ENCODE measurements at regions not wholly inside any gene's neighbourhood (a gene's known extent, or its start where the extent isn't known, plus 50 kb on each side); places are given as distances from the start of the nearest gene placed in this dataset.
A peak's percentile ranks its signal among the peaks of the same experiment; 100 is the strongest.

DNA sequence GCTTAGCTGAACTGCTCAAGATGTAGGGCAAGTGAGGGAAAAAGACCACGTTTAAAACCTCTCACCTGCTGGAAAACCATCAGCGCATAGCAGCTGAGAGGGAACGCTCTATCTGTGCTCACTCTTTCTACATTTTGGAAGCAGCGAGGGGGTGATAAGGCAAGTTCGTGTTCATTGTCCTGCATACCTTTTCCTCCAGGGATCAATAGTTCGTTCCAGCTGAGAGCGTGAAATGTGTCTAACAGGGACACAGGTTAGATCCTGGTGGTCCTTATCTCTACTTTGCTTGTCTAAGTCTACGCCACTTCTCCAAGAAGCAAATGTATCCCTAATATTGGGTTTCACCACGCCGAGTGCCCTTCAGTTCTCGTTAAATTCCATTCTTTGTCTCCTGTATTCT is 183.5 kb upstream of the ZFHX3 start:
- Histone ChIP-seq H3K36me3 (no peaks in the 10 kb centered on the region), H3K4me1 (peaks cover 0 to 18% (median 13%) of the 10 kb centered on the region in 4 donors), H3K9me3 (no peaks in the 10 kb centered on the region), H3K4me3 (no peak overlapping the region), H3K27me3 (peaks cover 0 to 23% (median 0%) of the 10 kb centered on the region in 4 donors), H3K27ac (replicated peaks in 1 of 4) (no peak overlapping the region)
- intact Hi-C loops (cut with DNase I), result no loop called here
- TF ChIP-seq CTCF (IDR thresholded peaks at IDR 0.05) (no peak), POLR2A (IDR thresholded peaks at IDR 0.05; ENCODE audit: low read depth) (no peak), POLR2AphosphoS5 (IDR thresholded peaks at IDR 0.05) (no peak), EP300 (IDR thresholded peaks at IDR 0.05) (no peak)
- DNase-seq (ENCODE audit: extremely low spot score), result no peak
- WGBS, result 94% methylated on average over 11 of the region's 11 CpGs

DNA sequence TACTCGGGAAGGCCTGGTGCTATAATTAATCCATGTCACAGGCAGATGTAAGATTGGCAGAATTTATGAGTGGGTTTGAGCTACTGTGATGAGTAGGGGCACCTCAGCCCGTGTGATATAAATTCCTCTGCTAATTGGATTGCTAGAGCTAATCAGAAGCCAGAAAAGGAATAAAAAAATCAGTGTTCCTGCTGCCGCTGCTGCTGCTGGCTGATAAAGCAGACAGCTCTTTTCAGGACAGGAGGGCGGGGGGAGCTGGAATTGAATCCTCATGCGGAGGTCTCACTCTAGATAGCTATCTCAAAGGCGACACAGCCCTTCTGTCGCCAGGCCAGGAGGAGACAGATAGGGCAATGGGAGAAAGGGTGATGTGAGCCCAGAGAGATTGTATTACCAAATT is 182.7 kb upstream of the ZFHX3 start:
- 84% methylated on average over 7 of the region's 7 CpGs for WGBS
- no peak overlapping the region for H3K27ac ChIP-seq (replicated peaks in 1 of 4)
- intact Hi-C loops (cut with DNase I), result no loop called here
- no peak overlapping the region for H3K4me3 ChIP-seq
- TF ChIP-seq CTCF (IDR thresholded peaks at IDR 0.05) (no peak), POLR2A (IDR thresholded peaks at IDR 0.05; ENCODE audit: low read depth) (no peak), EP300 (IDR thresholded peaks at IDR 0.05) (no peak), POLR2AphosphoS5 (IDR thresholded peaks at IDR 0.05) (no peak)
- H3K4me1 ChIP-seq, result peaks cover 0 to 18% (median 13%) of the 10 kb centered on the region in 4 donors
- no peak for DNase-seq (ENCODE audit: extremely low spot score)
- peaks cover 0 to 17% (median 0%) of the 10 kb centered on the region in 4 donors for H3K27me3 ChIP-seq
- H3K36me3 ChIP-seq, result no peaks in the 10 kb centered on the region
- no peaks in the 10 kb centered on the region for H3K9me3 ChIP-seq

GRCh38 chr16:73228649-73229048 is 180.7 kb upstream of the ZFHX3 start:
- 40% methylated on average over 5 of the region's 5 CpGs for WGBS
- peaks cover 0 to 15% (median 11%) of the 10 kb centered on the region in 4 donors for H3K4me1 ChIP-seq
- peaks cover 0 to 9% (median 0%) of the 10 kb centered on the region in 4 donors for H3K27me3 ChIP-seq
- H3K9me3 ChIP-seq, result no peaks in the 10 kb centered on the region
- DNase-seq (ENCODE audit: extremely low spot score), result no peak
- no peak overlapping the region for H3K27ac ChIP-seq (replicated peaks in 1 of 4)
- H3K4me3 ChIP-seq, result no peak overlapping the region
- intact Hi-C loops (cut with DNase I), result no loop called here
- no peaks in the 10 kb centered on the region for H3K36me3 ChIP-seq
- TF ChIP-seq POLR2AphosphoS5 (IDR thresholded peaks at IDR 0.05), result peak in 1 of 2 donors; percentile 32
- TF ChIP-seq EP300 (IDR thresholded peaks at IDR 0.05), result no peak

- Histone ChIP-seq H3K4me1 (no peaks in the 10 kb centered on the region), H3K4me3 (no peak overlapping the region), H3K9me3 (no peaks in the 10 kb centered on the region), H3K27ac (replicated peaks in 1 of 4) (no peak overlapping the region), H3K36me3 (no peaks in the 10 kb centered on the region), H3K27me3 (no peaks in the 10 kb centered on the region)
- intact Hi-C loops (cut with DNase I), result no loop called here
- 91% methylated on average over 8 of the region's 8 CpGs for WGBS
- TF ChIP-seq POLR2A (IDR thresholded peaks at IDR 0.05; ENCODE audit: low read depth) (no peak), CTCF (IDR thresholded peaks at IDR 0.05) (no peak), POLR2AphosphoS5 (IDR thresholded peaks at IDR 0.05) (no peak), EP300 (IDR thresholded peaks at IDR 0.05) (no peak)
- DNase-seq (ENCODE audit: extremely low spot score), result no peak
These were observed 178.7 kb upstream of the ZFHX3 start for GRCh38 chr16:73226675-73227074.

- H3K4me3 ChIP-seq, result no peak overlapping the region
- no peak overlapping the region for H3K27ac ChIP-seq (replicated peaks in 1 of 4)
- H3K27me3 ChIP-seq, result no peaks in the 10 kb centered on the region
- intact Hi-C loops (cut with DNase I), result no loop called here
- no peak for DNase-seq (ENCODE audit: extremely low spot score)
- no peaks in the 10 kb centered on the region for H3K36me3 ChIP-seq
- 84% methylated on average over 5 of the region's 5 CpGs for WGBS
- no peaks in the 10 kb centered on the region for H3K4me1 ChIP-seq
- TF ChIP-seq CTCF (IDR thresholded peaks at IDR 0.05), result no peak
- TF ChIP-seq POLR2A (IDR thresholded peaks at IDR 0.05; ENCODE audit: low read depth), result no peak
- no peak for TF ChIP-seq EP300 (IDR thresholded peaks at IDR 0.05)
- no peak for TF ChIP-seq POLR2AphosphoS5 (IDR thresholded peaks at IDR 0.05)
- no peaks in the 10 kb centered on the region for H3K9me3 ChIP-seq
These were observed 178.1 kb upstream of the ZFHX3 start for GRCh38 chr16:73225983-73226382.
